ENCODE measurements at regions not wholly inside any gene's neighbourhood (a gene's known extent, or its start where the extent isn't known, plus 50 kb on each side); places are given as distances from the start of the nearest gene placed in this dataset.
"Not testable (repeated sequence)": the region's sequence is repeated elsewhere in the genome, so short reads cannot be mapped to it uniquely, and the experiment has no call there.

- in situ Hi-C loops (cut with HindIII; ENCODE audit: low pct_unique_long_range_greater_than_20kb, low sequenced_read_pairs): no loop called here
- TF ChIP-seq JUND (IDR thresholded peaks at IDR 0.05; ENCODE audit: low read depth): no peak
- no peak for DNase-seq (ENCODE audit: low read depth in 1 of 2, low spot score in 1 of 2)
Measured at GRCh38 chr7:1344981-1345701, 112.5 kb downstream of the UNCX start.

DNA sequence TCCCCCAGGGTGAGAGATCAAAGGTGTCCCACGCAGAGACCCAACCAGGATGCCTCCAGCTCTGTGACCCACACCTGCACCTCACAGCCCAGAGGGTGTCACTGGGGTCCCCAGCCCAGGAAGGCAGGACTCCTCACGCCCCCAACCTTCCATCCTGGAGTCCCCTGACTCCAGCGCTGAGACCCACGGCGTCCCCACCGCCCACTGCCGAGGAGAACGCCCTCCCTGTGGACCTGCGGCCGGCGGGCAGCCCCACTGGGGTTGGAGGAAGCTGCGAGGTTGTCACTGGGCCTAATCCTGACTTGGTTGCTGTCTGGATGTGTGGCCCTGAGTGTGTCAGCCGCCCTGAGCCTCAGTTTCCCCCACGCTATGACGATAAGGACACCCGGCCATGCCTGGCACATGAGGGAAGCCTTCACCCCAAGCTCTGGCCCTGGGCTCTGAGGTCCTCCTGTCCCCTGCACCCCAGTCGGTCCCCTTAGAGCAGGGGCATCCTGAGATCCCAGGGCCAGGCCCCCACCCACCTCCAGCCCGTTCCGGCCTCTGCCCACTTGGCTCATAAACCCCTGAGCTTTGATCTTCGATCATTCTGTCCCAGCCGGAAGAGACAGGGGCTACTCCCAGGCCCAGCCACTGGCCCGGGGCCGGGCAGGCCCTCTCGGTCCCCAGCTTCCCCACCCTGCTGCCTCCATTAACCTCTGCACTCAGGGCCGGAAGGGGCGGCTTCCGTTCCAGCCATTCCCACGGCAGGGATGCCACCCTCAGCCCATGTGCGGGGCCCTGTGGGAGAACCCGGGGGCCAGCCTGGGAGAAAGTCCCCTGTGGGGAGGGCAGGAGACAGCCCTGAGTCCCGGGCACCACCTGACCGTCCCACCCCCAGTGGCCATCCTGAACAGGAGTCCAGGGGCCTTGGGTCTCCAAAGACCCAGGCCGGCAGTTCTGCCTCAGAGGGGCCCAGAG lies 113.2 kb downstream of the MICALL2 start:
- TF ChIP-seq JUND (IDR thresholded peaks at IDR 0.05; ENCODE audit: low read depth): no peak
- in situ Hi-C loops (cut with HindIII; ENCODE audit: low pct_unique_long_range_greater_than_20kb, low sequenced_read_pairs): no loop called here
- no peak for DNase-seq (ENCODE audit: low read depth in 1 of 2, low spot score in 1 of 2)

DNA sequence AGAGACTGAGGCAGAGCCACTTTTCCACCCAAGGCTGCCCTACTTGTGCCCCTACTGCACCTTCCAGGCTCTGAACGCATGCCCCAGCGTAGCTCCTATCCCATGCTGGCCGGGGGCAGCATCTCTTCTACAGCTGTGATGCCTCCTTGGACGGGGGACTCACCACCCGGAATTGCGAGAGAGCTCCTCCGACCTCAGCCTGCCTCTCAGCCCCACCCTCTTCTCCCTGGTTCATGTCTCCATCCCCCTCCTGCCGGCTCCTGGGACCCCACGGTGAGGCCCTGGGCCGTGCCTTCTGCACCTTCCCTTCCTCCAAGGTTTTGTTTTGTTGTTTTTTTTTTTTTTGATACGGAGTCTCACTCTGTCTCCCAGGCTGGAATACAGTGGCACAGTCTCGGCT lies 112.4 kb downstream of the MICALL2 start:
- no peak for DNase-seq (ENCODE audit: low read depth in 1 of 2, low spot score in 1 of 2)
- no peak for TF ChIP-seq JUND (IDR thresholded peaks at IDR 0.05; ENCODE audit: low read depth)
- in situ Hi-C loops (cut with HindIII; ENCODE audit: low pct_unique_long_range_greater_than_20kb, low sequenced_read_pairs): no loop called here

DNA sequence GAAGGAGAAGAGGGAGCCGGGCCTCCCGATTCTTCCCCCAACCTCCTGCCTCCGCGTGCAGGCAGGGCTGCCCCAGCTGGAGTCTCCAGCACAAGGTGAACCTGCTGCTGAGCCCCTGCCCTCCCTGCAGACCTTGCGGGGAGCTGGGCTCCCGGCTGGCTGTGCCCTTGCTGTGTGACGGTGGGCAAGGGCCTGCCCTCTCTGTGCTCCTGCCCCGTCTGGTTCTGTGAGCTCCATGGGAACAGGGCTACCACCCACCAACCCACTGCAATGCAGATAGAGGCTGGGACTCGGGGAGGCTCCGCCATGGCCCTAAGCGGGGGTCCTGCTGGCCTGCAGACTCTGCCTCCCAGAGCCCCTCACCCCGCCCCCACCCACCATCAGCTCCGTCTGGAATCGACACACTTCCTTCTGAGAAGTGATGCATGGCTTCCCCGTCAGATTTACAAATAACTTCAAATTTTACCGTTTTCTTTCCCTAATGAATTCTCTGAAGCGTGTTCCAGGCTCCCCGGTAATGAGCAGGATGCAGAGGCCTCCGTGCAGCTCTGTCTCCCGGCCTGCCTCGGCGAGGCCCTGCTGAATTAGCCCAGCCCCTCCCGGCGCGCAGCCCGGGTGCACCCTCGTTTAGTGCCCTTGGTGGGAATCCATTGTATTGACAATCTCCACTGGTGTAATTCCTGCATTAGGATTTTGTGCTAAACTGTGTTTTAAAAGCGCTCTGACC lies 111.0 kb downstream of the MICALL2 start:
- no peak for TF ChIP-seq JUND (IDR thresholded peaks at IDR 0.05; ENCODE audit: low read depth)
- DNase-seq (ENCODE audit: low read depth in 1 of 2, low spot score in 1 of 2): no peak
- in situ Hi-C loops (cut with HindIII; ENCODE audit: low pct_unique_long_range_greater_than_20kb, low sequenced_read_pairs): no loop called here

- TF ChIP-seq JUND (IDR thresholded peaks at IDR 0.05; ENCODE audit: low read depth): no peak
- in situ Hi-C loops (cut with HindIII; ENCODE audit: low pct_unique_long_range_greater_than_20kb, low sequenced_read_pairs): no loop called here
- DNase-seq (ENCODE audit: low read depth in 1 of 2, low spot score in 1 of 2): no peak
Measured at GRCh38 chr7:1348823-1349335, 110.4 kb downstream of the MICALL2 start.

DNA sequence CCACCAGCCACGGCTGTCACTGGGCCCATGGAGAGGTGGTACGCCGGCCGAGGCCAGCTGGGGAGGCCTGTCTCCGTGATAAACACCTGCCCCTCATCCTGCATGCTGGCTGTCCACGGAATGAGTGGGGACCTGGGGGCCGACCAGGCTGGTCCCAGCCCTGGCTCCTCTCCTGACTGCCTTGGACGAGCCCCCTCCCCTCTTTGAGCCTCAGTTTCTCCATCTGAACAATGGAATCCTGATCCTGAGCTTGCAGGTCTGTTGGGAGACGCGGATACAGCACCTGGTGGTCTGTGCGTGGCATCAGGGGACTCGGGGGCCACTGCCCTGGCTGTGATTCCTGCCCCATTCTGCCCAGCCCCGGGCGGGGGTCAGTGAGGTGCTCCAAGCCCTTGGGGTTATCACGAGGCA lies 109.9 kb downstream of the MICALL2 start:
- no peak for DNase-seq (ENCODE audit: low read depth in 1 of 2, low spot score in 1 of 2)
- in situ Hi-C loops (cut with HindIII; ENCODE audit: low pct_unique_long_range_greater_than_20kb, low sequenced_read_pairs): no loop called here
- no peak for TF ChIP-seq JUND (IDR thresholded peaks at IDR 0.05; ENCODE audit: low read depth)

DNA sequence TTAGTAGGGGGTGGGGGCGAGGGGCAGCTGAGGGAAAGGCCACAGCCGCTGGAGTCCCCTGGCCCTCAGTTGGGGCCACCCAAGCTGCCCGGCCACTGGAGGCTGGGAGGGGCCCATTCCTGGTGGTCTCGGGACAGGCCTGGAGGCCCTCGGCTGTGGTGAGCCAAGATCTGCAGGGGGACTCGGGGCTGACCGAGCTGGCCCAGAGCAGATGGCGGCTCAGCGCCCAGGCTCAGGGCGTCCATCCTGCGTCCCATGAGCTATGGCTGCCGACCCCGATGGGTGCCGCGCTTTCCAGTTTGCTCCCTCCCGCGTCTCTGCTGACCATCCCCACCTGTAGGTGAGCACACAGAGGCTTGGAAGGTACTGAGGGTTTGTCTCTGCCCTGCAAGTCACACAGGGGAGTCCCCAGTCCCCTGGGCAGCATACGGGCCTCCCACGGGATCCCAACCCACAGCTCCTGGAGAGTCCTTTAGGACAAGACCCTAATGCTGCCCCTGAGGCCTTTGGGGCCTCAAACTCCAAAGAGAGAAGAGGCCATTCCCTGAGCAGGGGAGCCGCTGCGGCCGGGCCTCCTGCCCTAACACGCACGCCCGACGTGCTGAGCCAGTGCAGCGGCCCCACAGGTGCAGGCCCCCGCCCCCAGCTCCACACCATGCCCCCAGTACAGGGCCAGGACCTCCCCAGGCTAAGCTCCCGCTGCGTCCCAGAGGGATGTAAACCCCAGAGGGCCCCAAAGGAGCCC lies 107.2 kb downstream of the MICALL2 start:
- TF ChIP-seq JUND (IDR thresholded peaks at IDR 0.05; ENCODE audit: low read depth): no peak
- in situ Hi-C loops (cut with HindIII; ENCODE audit: low pct_unique_long_range_greater_than_20kb, low sequenced_read_pairs): no loop called here

GRCh38 chr7:1352656-1353271 lies 106.5 kb downstream of the MICALL2 start:
- TF ChIP-seq JUND (IDR thresholded peaks at IDR 0.05; ENCODE audit: low read depth): no peak
- in situ Hi-C loops (cut with HindIII; ENCODE audit: low pct_unique_long_range_greater_than_20kb, low sequenced_read_pairs): no loop called here
- no peak for DNase-seq (ENCODE audit: low read depth in 1 of 2, low spot score in 1 of 2)

More for the DNA sequence above, 107.2 kb downstream of the MICALL2 start:
- DNase-seq (ENCODE audit: low read depth in 1 of 2, low spot score in 1 of 2): no peak

DNA sequence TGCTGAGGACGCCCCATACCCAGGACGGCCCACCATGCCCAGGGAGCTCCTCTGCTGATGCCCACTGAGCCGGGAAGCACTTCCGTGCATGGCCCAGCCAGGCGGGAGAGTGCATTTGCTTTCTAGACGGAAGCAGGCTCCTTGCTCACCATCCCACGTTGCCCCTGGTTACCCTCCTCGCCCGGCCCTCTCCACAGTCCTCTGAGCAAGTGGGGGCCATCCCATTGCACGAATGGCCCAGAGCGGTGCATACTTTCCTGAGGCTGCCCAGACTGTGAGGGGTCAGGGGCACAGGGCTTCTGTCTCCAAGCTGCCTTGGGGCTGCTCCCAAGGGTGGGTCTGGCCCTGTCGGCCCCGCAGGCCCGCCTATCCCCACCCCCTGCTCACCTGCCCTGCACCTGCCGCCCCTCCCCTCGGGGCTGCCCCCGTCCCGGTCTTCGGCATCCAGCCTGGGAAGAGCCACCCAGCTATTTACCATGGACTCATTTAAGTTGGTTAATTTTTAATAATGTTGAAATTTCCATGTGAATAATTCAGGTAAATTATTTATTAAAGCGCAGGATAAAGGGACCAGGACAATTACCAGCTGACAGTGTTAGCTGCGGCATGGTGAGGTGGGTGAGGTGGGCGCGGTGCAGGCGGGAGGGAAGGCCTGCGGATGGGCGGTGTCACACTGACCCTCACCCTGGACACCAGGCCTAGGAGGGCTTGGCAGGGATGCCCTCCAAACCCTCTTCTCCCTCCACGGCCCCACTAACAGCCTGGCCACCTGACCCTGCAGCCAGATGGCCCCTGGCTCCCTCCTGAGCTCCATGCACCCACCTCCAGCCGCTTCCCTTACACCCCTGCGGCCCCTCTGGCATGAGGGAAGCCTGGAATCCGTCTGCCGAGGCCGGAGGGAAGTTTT lies 104.4 kb downstream of the MICALL2 start:
- TF ChIP-seq JUND (IDR thresholded peaks at IDR 0.05; ENCODE audit: low read depth): no peak
- DNase-seq (ENCODE audit: low read depth in 1 of 2, low spot score in 1 of 2): no peak
- in situ Hi-C loops (cut with HindIII; ENCODE audit: low pct_unique_long_range_greater_than_20kb, low sequenced_read_pairs): no loop called here

DNA sequence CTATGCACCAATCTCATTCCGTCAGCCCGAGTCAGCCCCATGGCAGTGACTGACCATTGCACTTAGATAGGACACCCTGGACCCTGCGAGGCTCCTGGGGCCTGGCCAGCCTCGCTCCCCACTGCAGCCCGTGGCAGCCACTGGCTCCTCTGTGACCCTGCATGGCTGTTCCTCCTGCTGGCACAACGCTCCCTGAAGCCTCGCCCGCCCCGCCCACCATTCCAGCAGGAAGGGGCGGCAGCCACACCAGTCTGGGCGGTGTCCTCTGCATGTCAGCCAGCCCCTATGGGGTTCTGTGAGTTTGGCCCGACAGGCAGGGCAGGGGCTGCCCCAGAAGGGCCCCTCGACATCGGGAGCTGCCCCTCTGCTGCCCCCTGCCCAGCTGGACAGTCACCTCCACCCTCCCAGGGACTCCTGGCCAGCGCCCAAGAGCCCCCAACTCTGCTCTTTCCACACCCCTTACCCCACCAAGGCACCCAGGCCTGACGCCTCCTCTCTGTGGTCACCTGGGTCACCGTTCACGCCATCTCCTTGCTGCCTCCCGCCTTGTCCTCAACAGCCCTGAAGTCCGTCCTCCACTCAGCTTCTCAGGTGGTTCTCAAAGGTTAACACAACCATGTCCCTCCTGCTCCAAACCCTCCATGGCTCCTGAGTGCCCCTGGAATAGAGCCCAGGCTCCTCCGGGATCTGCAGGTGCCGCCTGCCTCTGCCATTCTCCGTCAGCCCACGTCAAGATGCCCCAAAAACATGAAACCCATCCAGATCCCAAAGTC lies 103.5 kb downstream of the MICALL2 start:
- DNase-seq (ENCODE audit: low read depth in 1 of 2, low spot score in 1 of 2): no peak
- in situ Hi-C loops (cut with HindIII; ENCODE audit: low pct_unique_long_range_greater_than_20kb, low sequenced_read_pairs): no loop called here

GRCh38 chr7:1356853-1357252 lies 102.4 kb downstream of the MICALL2 start:
- DNase-seq (ENCODE audit: low read depth in 1 of 2, low spot score in 1 of 2); in situ Hi-C loops (cut with HindIII; ENCODE audit: low pct_unique_long_range_greater_than_20kb, low sequenced_read_pairs): not testable (repeated sequence)

More for the DNA sequence above, 103.5 kb downstream of the MICALL2 start:
- no peak for TF ChIP-seq JUND (IDR thresholded peaks at IDR 0.05; ENCODE audit: low read depth)

DNA sequence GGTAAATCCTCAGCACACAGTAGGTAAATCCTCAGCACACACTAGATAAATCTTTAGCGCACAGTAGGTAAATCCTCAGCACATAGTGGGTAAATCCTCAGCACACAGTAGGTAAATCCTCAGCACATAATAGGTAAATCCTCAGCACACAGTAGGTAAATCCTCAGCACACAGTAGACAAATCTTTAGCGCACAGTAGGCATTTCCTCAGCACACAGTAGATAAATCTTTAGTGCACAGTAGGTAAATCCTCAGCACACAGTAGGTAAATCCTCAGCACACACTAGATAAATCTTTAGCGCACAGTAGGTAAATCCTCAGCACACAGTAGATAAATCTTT lies 102.0 kb downstream of the MICALL2 start:
- in situ Hi-C loops (cut with HindIII; ENCODE audit: low pct_unique_long_range_greater_than_20kb, low sequenced_read_pairs); DNase-seq (ENCODE audit: low read depth in 1 of 2, low spot score in 1 of 2): not testable (repeated sequence)

All from T47D (cell line).